KMS-11 (cell line): ENCODE measurements at regions not wholly inside any gene's neighbourhood (a gene's known extent, or its start where the extent isn't known, plus 50 kb on each side); places are given as distances from the start of the nearest gene placed in this dataset.
"Not testable (repeated sequence)": the region's sequence is repeated elsewhere in the genome, so short reads cannot be mapped to it uniquely, and the experiment has no call there.

Experiments
- H2AFZ ChIP-seq: fragments of 200-600 bp; sonication (generic); 2 replicates; pipeline ENCODE4 v1.6.1; 2016; ENCODE audit warnings: antibody characterized with exemption, mixed run types, low read depth
- H3K27ac ChIP-seq: fragments of 200-600 bp; sonication (generic); 2 replicates; pipeline ENCODE4 v1.6.1; 2016; ENCODE audit warnings: mild to moderate bottlenecking, mixed run types
- H3K27me3 ChIP-seq: fragments of 200-600 bp; sonication (generic); 2 replicates; pipeline ENCODE4 v1.6.1; 2017; ENCODE audit warnings: mild to moderate bottlenecking, low read depth, mixed run types, moderate library complexity; ENCODE audit not compliant: insufficient read depth
- H3K36me3 ChIP-seq: fragments of 200-600 bp; sonication (generic); 2 replicates; pipeline ENCODE4 v1.6.1; 2017; ENCODE audit warnings: mild to moderate bottlenecking, mixed run types; ENCODE audit not compliant: insufficient read depth
- H3K4me1 ChIP-seq: fragments of 200-600 bp; sonication (generic); 2 replicates; pipeline ENCODE4 v1.6.1; 2016; ENCODE audit warnings: mild to moderate bottlenecking, low read depth, mixed run types; ENCODE audit not compliant: poor library complexity, severe bottlenecking
- H3K4me2 ChIP-seq: fragments of 200-600 bp; sonication (generic); 2 replicates; pipeline ENCODE4 v1.7.0; 2016; ENCODE audit warnings: mild to moderate bottlenecking, mixed run types
- H3K4me3 ChIP-seq: fragments of 200-600 bp; sonication (generic); IDR thresholded peaks from 2 replicates; pipeline ENCODE4 v1.6.1; 2017; ENCODE audit warnings: low read depth, low read length, mixed read lengths; ENCODE audit not compliant: insufficient read depth
- H3K79me2 ChIP-seq: fragments of 200-600 bp; sonication (generic); 2 replicates; pipeline ENCODE4 v1.6.1; 2016; ENCODE audit warnings: low read depth, mixed run types; ENCODE audit not compliant: insufficient read depth
- H3K9ac ChIP-seq: fragments of 200-600 bp; sonication (generic); 2 replicates; pipeline ENCODE4 v1.6.1; 2016; ENCODE audit warnings: mild to moderate bottlenecking, mixed run types
- H4K20me1 ChIP-seq: fragments of 200-600 bp; sonication (generic); 2 replicates; pipeline ENCODE4 v1.6.1; 2016; ENCODE audit warnings: mild to moderate bottlenecking, mixed run types; ENCODE audit not compliant: insufficient read depth
- CTCF ChIP-seq: fragments of 200-600 bp; sonication (generic); conservative IDR thresholded peaks from 2 replicates; pipeline ENCODE4 v1.6.1; 2017; ENCODE audit warnings: low read depth, mild to moderate bottlenecking, antibody characterized with exemption, low read length, moderate library complexity, mixed read lengths

GRCh38 chrX:92249125-92249524, 469.9 kb downstream of the PCDH11X start:
- TF ChIP-seq CTCF: no peak
- H3K27me3 ChIP-seq: no peaks in the 10 kb centered on the region
- H4K20me1 ChIP-seq: no peaks in the 10 kb centered on the region

GRCh38 chrX:92260102-92260501, 480.9 kb downstream of the PCDH11X start:
- TF ChIP-seq CTCF: no peak
- no peaks in the 10 kb centered on the region for H3K27me3 ChIP-seq
- no peak overlapping the region; the same call in 1 of the 2 replicates for H3K9ac ChIP-seq
- no peak overlapping the region; the same call in 1 of the 2 replicates for H3K27ac ChIP-seq
- H3K4me2 ChIP-seq: peak overlapping the region; percentile 72; the same call in 1 of the 2 replicates
- H3K4me1 ChIP-seq: no peaks in the 10 kb centered on the region
- H3K79me2 ChIP-seq: no peaks in the 10 kb centered on the region
- H2AFZ ChIP-seq: peak overlapping the region; percentile 69; the same call in 1 of the 2 replicates
- no peak overlapping the region for H3K4me3 ChIP-seq
- no peaks in the 10 kb centered on the region for H3K36me3 ChIP-seq
- no peaks in the 10 kb centered on the region for H4K20me1 ChIP-seq

More at GRCh38 chrX:92249125-92249524, 469.9 kb downstream of the PCDH11X start:
- H3K9ac ChIP-seq: no peak overlapping the region
- no peaks in the 10 kb centered on the region for H3K79me2 ChIP-seq
- no peak overlapping the region for H3K27ac ChIP-seq
- H3K4me2 ChIP-seq: no peak overlapping the region
- no peaks in the 10 kb centered on the region for H3K4me1 ChIP-seq
- no peak overlapping the region for H2AFZ ChIP-seq
- H3K36me3 ChIP-seq: no peaks in the 10 kb centered on the region
- H3K4me3 ChIP-seq: no peak overlapping the region

- Histone ChIP-seq H3K4me1 (no peaks in the 10 kb centered on the region), H3K27me3 (no peaks in the 10 kb centered on the region), H3K36me3 (no peaks in the 10 kb centered on the region), H3K9ac (no peak overlapping the region), H3K79me2 (no peaks in the 10 kb centered on the region), H3K4me3 (no peak overlapping the region), H4K20me1 (no peaks in the 10 kb centered on the region), H3K27ac (no peak overlapping the region), H2AFZ (no peak overlapping the region; the same call in 1 of the 2 replicates), H3K4me2 (no peak overlapping the region)
- no peak for TF ChIP-seq CTCF
Observed at GRCh38 chrX:92270936-92271855, 492.0 kb downstream of the PCDH11X start.

- not testable (repeated sequence) for H3K4me3 ChIP-seq, H2AFZ ChIP-seq, H4K20me1 ChIP-seq, H3K27ac ChIP-seq, H3K36me3 ChIP-seq, H3K79me2 ChIP-seq, H3K4me2 ChIP-seq, H3K27me3 ChIP-seq, H3K9ac ChIP-seq, H3K4me1 ChIP-seq
Observed at GRCh38 chrX:92278556-92278955, 499.4 kb downstream of the PCDH11X start.

- not testable (repeated sequence) for H3K27ac ChIP-seq, H3K36me3 ChIP-seq, H3K27me3 ChIP-seq, H4K20me1 ChIP-seq, H2AFZ ChIP-seq, H3K4me3 ChIP-seq, H3K4me2 ChIP-seq, H3K4me1 ChIP-seq, H3K79me2 ChIP-seq, H3K9ac ChIP-seq
Observed at GRCh38 chrX:92280347-92280746, 501.2 kb downstream of the PCDH11X start.
